Osteoblast (primary cell): ENCODE measurements at regions not wholly inside any gene's neighbourhood (a gene's known extent, or its start where the extent isn't known, plus 50 kb on each side); places are given as distances from the start of the nearest gene placed in this dataset.

Source experiments
- DNase-seq: peaks from one replicate; pipeline ENCODE4 v3.0.0; 2011; ENCODE audit warnings: low spot score, mixed read lengths; ENCODE audit not compliant: insufficient read length; ENCODE audit errors: missing footprints
- H2AFZ ChIP-seq: 2 replicates; pipeline ENCODE4 v1.6.0; 2011; ENCODE audit warnings: mild to moderate bottlenecking, low read length
- H3K27ac ChIP-seq: 2 replicates; pipeline ENCODE4 v1.5.1; 2011; ENCODE audit warnings: mild to moderate bottlenecking, low read depth, low read length, moderate library complexity
- H3K27me3 ChIP-seq: 2 replicates; pipeline ENCODE4 v1.6.0; 2012; ENCODE audit warnings: mild to moderate bottlenecking, control low read depth, inconsistent platforms, low read length, moderate library complexity; ENCODE audit not compliant: insufficient read depth
- H3K36me3 ChIP-seq: 2 replicates; pipeline ENCODE4 v1.5.1; 2011; ENCODE audit warnings: mild to moderate bottlenecking, low read length, control low read depth, moderate library complexity; ENCODE audit not compliant: insufficient read depth
- H3K4me1 ChIP-seq: 2 replicates; pipeline ENCODE4 v1.5.1; 2011; ENCODE audit warnings: mild to moderate bottlenecking, low read length, control low read depth, moderate library complexity; ENCODE audit not compliant: insufficient read depth
- H3K4me2 ChIP-seq: 2 replicates; pipeline ENCODE4 v1.6.0; 2011; ENCODE audit warnings: mild to moderate bottlenecking, low read length; ENCODE audit not compliant: insufficient read depth
- H3K4me3 ChIP-seq: fragments of 200-600 bp; sonication (generic); 3 replicates; pipeline ENCODE4 v1.5.1; 2012; ENCODE audit warnings: mild to moderate bottlenecking, low read length, inconsistent platforms; ENCODE audit not compliant: insufficient read depth
- H3K79me2 ChIP-seq: 2 replicates; pipeline ENCODE4 v1.6.0; 2012; ENCODE audit warnings: mild to moderate bottlenecking, low read length, control low read depth, inconsistent platforms; ENCODE audit not compliant: insufficient read depth
- H3K9me3 ChIP-seq: 2 replicates; pipeline ENCODE4 v1.5.1; 2011; ENCODE audit warnings: low read depth, low read length, control low read depth
- H4K20me1 ChIP-seq: 2 replicates; pipeline ENCODE4 v1.6.0; 2012; ENCODE audit warnings: mild to moderate bottlenecking, low read length, control low read depth; ENCODE audit not compliant: insufficient read depth
- TF ChIP-seq, protein P1 (sequence below): IDR thresholded peaks from 2 replicates; pipeline ENCODE4 v1.5.1; 2011; ENCODE audit warnings: mild to moderate bottlenecking, low read depth, low read length, moderate library complexity; ENCODE audit errors: extremely low read depth

- no peak for DNase-seq
- TF ChIP-seq, protein P1, sequence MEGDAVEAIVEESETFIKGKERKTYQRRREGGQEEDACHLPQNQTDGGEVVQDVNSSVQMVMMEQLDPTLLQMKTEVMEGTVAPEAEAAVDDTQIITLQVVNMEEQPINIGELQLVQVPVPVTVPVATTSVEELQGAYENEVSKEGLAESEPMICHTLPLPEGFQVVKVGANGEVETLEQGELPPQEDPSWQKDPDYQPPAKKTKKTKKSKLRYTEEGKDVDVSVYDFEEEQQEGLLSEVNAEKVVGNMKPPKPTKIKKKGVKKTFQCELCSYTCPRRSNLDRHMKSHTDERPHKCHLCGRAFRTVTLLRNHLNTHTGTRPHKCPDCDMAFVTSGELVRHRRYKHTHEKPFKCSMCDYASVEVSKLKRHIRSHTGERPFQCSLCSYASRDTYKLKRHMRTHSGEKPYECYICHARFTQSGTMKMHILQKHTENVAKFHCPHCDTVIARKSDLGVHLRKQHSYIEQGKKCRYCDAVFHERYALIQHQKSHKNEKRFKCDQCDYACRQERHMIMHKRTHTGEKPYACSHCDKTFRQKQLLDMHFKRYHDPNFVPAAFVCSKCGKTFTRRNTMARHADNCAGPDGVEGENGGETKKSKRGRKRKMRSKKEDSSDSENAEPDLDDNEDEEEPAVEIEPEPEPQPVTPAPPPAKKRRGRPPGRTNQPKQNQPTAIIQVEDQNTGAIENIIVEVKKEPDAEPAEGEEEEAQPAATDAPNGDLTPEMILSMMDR: no peak
- Histone ChIP-seq H4K20me1 (no peaks in the 10 kb centered on the region), H2AFZ (no peak overlapping the region), H3K27me3 (no peaks in the 10 kb centered on the region), H3K4me1 (no peaks in the 10 kb centered on the region), H3K27ac (no peak overlapping the region), H3K4me3 (no peak overlapping the region), H3K4me2 (no peak overlapping the region), H3K9me3 (no peaks in the 10 kb centered on the region), H3K36me3 (no peaks in the 10 kb centered on the region), H3K79me2 (no peaks in the 10 kb centered on the region)
Measured at GRCh38 chr3:147958754-147959153, 549.6 kb downstream of the ZIC1 start.

GRCh38 chr3:147960786-147961185 is 551.6 kb downstream of the ZIC1 start:
- Histone ChIP-seq H3K36me3 (no peaks in the 10 kb centered on the region), H3K27ac (no peak overlapping the region), H3K79me2 (no peaks in the 10 kb centered on the region), H2AFZ (no peak overlapping the region), H4K20me1 (no peaks in the 10 kb centered on the region), H3K4me2 (no peak overlapping the region), H3K4me3 (no peak overlapping the region), H3K4me1 (no peaks in the 10 kb centered on the region), H3K9me3 (no peaks in the 10 kb centered on the region), H3K27me3 (no peaks in the 10 kb centered on the region)
- TF ChIP-seq, protein P1: no peak
- no peak for DNase-seq

DNA sequence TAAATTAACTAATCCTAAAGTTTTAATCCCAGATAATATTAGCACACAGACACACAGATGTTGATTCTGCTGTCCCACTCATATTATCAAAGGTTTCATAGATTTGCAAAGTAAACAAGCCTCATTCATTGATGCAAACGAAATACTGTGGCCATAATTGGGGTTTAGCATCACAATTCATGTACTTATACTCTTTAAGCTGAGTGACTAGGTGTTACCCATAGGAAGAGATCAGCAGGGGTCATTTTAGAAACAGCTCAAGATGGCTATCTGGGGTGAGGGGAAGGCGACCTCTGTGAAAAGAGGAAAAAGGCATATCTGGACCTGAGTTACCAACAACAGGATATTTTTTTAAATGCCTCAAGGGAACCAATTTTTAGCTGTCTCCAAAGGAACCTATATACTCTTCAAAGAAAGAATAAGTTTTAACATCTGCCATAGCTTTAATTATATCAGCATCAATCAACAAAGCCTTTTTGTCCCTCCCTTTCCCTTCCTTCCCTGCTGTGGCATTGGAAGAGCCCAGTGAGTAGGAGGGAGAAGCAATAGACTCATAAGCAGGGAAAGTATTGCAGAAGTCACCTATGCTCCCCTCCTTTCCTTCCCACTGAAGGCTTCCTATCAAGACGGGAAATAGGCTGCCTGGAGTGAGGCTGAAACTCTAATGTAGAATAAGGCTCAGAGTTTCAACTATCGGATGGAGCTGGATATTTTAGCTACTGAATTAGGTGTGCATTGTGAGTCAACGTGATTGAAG is 553.4 kb downstream of the ZIC1 start:
- Histone ChIP-seq H3K27ac (no peak overlapping the region), H3K27me3 (no peaks in the 10 kb centered on the region), H2AFZ (peak overlapping the region; percentile 7), H3K36me3 (no peaks in the 10 kb centered on the region), H3K4me1 (no peaks in the 10 kb centered on the region), H3K79me2 (no peaks in the 10 kb centered on the region), H3K4me3 (no peak overlapping the region), H3K4me2 (no peak overlapping the region), H3K9me3 (no peaks in the 10 kb centered on the region), H4K20me1 (no peaks in the 10 kb centered on the region)
- TF ChIP-seq, protein P1: no peak
- no peak for DNase-seq

- no peak overlapping the region for H2AFZ ChIP-seq
- H3K79me2 ChIP-seq: no peaks in the 10 kb centered on the region
- TF ChIP-seq, protein P1: no peak
- H3K9me3 ChIP-seq: no peaks in the 10 kb centered on the region
- DNase-seq: no peak
- no peaks in the 10 kb centered on the region for H4K20me1 ChIP-seq
- no peaks in the 10 kb centered on the region for H3K36me3 ChIP-seq
- H3K4me2 ChIP-seq: no peak overlapping the region
- no peak overlapping the region for H3K4me3 ChIP-seq
- H3K4me1 ChIP-seq: no peaks in the 10 kb centered on the region
- no peak overlapping the region for H3K27ac ChIP-seq
- no peaks in the 10 kb centered on the region for H3K27me3 ChIP-seq
Measured at GRCh38 chr3:147963711-147964110, 554.5 kb downstream of the ZIC1 start.
